ENCODE measurements at regions not wholly inside any gene's neighbourhood (a gene's known extent, or its start where the extent isn't known, plus 50 kb on each side); places are given as distances from the start of the nearest gene placed in this dataset.
A peak's percentile ranks its signal among the peaks of the same experiment; 100 is the strongest.

- no peaks in the 10 kb centered on the region for H3K4me1 ChIP-seq
- ATAC-seq (no peak), DNase-seq (no peak)
- no peaks in the 10 kb centered on the region for H3K27me3 ChIP-seq
- H3K36me3 ChIP-seq, result no peaks in the 10 kb centered on the region
- no peaks in the 10 kb centered on the region for H3K9me3 ChIP-seq
- 42% methylated on average over 3 of the region's 3 CpGs for WGBS (ENCODE audit: insufficient coverage, low coverage, low lambda C conversion rate, missing lambda C conversion rate)
- intact Hi-C loops (cut with DNase I), result no loop called here
- no peak for TF ChIP-seq CTCF (IDR thresholded peaks at IDR 0.05)
- no peak for TF ChIP-seq POLR2A (IDR thresholded peaks at IDR 0.05)
- H3K27ac ChIP-seq, result no peak overlapping the region
- no peak overlapping the region for H3K4me3 ChIP-seq
Observed at GRCh38 chr13:111406636-111407035, 86.2 kb downstream of the TEX29 start.

- no peak for TF ChIP-seq POLR2A (IDR thresholded peaks at IDR 0.05)
- no peak for TF ChIP-seq CTCF (IDR thresholded peaks at IDR 0.05)
- intact Hi-C loops (cut with DNase I), result no loop called here
- H3K36me3 ChIP-seq, result no peaks in the 10 kb centered on the region
- no peaks in the 10 kb centered on the region for H3K27me3 ChIP-seq
- H3K4me3 ChIP-seq, result no peak overlapping the region
- ATAC-seq (no peak), DNase-seq (peak in 1 of 3 donors; percentile 32)
- WGBS (ENCODE audit: insufficient coverage, low coverage, low lambda C conversion rate, missing lambda C conversion rate), result 74% methylated on average over 16 of the region's 23 CpGs
- no peaks in the 10 kb centered on the region for H3K9me3 ChIP-seq
- no peak overlapping the region for H3K27ac ChIP-seq
- no peaks in the 10 kb centered on the region for H3K4me1 ChIP-seq
Observed at GRCh38 chr13:111407381-111408131, 87.1 kb downstream of the TEX29 start.

- intact Hi-C loops (cut with DNase I), result no loop called here
- Histone ChIP-seq H3K27me3 (no peaks in the 10 kb centered on the region), H3K9me3 (no peaks in the 10 kb centered on the region), H3K4me3 (no peak overlapping the region), H3K36me3 (no peaks in the 10 kb centered on the region), H3K4me1 (no peaks in the 10 kb centered on the region), H3K27ac (no peak overlapping the region)
- TF ChIP-seq POLR2A (IDR thresholded peaks at IDR 0.05) (no peak), CTCF (IDR thresholded peaks at IDR 0.05) (no peak)
- no peak for ATAC-seq
- DNase-seq, result no peak
- 76% methylated on average over 9 of the region's 10 CpGs for WGBS (ENCODE audit: insufficient coverage, low coverage, low lambda C conversion rate, missing lambda C conversion rate)
Observed at GRCh38 chr13:111409413-111409812, 89.0 kb downstream of the TEX29 start.

GRCh38 chr13:111410232-111411021 is 90.0 kb downstream of the TEX29 start:
- 61% methylated on average over 13 of the region's 27 CpGs for WGBS (ENCODE audit: insufficient coverage, low coverage, low lambda C conversion rate, missing lambda C conversion rate)
- no peaks in the 10 kb centered on the region for H3K4me1 ChIP-seq
- DNase-seq, result no peak
- no peaks in the 10 kb centered on the region for H3K36me3 ChIP-seq
- no peak overlapping the region for H3K27ac ChIP-seq
- ATAC-seq, result no peak
- no peak overlapping the region for H3K4me3 ChIP-seq
- intact Hi-C loops (cut with DNase I), result no loop called here
- TF ChIP-seq CTCF (IDR thresholded peaks at IDR 0.05) (no peak), POLR2A (IDR thresholded peaks at IDR 0.05) (no peak)
- no peaks in the 10 kb centered on the region for H3K9me3 ChIP-seq
- no peaks in the 10 kb centered on the region for H3K27me3 ChIP-seq
